HL-60 (cell line): ENCODE measurements at regions not wholly inside any gene's neighbourhood (a gene's known extent, or its start where the extent isn't known, plus 50 kb on each side); places are given as distances from the start of the nearest gene placed in this dataset.

ENCODE experiments used
- DNase-seq, 2 experiments: peaks; one replicate each; pipeline ENCODE4 v3.0.0-alpha.2; 2010 to 2020; ENCODE audit warnings: low read depth in 1 of 2, low spot score in 1 of 2
- H3K27ac ChIP-seq: fragments of 250-450 bp; sonication (Bioruptor Pico); replicated peaks from 2 replicates; pipeline ENCODE4 v1.5.1; 2020; ENCODE audit warnings: mild to moderate bottlenecking, moderate library complexity
- H3K27me3 ChIP-seq: fragments of 250-450 bp; sonication (Bioruptor Pico); 2 replicates; pipeline ENCODE4 v1.5.1; 2021; ENCODE audit warnings: mild to moderate bottlenecking, moderate library complexity; ENCODE audit not compliant: insufficient read depth, poor library complexity, severe bottlenecking
- H3K4me3 ChIP-seq: replicated peaks from 2 replicates; pipeline ENCODE4 v1.5.1; 2011; ENCODE audit warnings: mild to moderate bottlenecking, control low read depth, low read length; ENCODE audit not compliant: insufficient read depth
- GABPA ChIP-seq: IDR thresholded peaks from 2 replicates; pipeline ENCODE4 v1.6.1; 2012; ENCODE audit warnings: low read depth
- POLR2AphosphoS5 ChIP-seq: IDR thresholded peaks from 2 replicates; pipeline ENCODE4 v1.6.1; 2012; ENCODE audit warnings: low read depth
- SPI1 ChIP-seq: IDR thresholded peaks from 2 replicates; pipeline ENCODE4 v1.6.1; 2012; ENCODE audit warnings: low read depth, mild to moderate bottlenecking, borderline replicate concordance
- TF ChIP-seq, protein P1 (sequence below): IDR thresholded peaks from one replicate; pipeline ENCODE4 v1.5.1; 2011; ENCODE audit warnings: low read length, control low read depth, inconsistent platforms; ENCODE audit not compliant: insufficient read depth
- TF ChIP-seq, protein P2 (sequence below): IDR thresholded peaks from 2 replicates; pipeline ENCODE4 v1.6.1; 2012; ENCODE audit warnings: low read depth; ENCODE audit not compliant: insufficient replicate concordance

DNA sequence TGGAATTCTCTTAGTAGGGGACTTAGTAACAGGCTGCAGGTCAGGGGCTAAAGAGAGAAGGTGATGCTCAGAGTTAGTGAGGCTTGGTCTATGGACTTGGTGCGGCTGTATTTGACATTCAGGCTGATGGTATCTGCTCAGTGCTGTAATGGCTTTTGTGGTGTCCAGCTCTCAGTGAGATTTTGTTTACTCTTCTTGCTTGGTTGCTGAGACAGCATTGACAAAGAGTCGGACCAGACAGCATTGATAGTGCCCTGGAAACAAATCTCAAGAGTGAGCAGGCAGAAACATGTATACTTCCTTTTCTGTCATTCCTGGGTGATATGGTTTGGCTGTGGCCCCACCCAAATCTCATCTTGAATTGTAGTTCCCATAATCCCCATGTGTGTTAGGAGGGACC, 202.0 kb downstream of the STK31 start:
- no peak overlapping the region for H3K4me3 ChIP-seq
- H3K27me3 ChIP-seq, result no peaks in the 10 kb centered on the region
- H3K27ac ChIP-seq, result no peak overlapping the region
- no peak for DNase-seq
- TF ChIP-seq POLR2AphosphoS5, result no peak
- TF ChIP-seq, protein P1, sequence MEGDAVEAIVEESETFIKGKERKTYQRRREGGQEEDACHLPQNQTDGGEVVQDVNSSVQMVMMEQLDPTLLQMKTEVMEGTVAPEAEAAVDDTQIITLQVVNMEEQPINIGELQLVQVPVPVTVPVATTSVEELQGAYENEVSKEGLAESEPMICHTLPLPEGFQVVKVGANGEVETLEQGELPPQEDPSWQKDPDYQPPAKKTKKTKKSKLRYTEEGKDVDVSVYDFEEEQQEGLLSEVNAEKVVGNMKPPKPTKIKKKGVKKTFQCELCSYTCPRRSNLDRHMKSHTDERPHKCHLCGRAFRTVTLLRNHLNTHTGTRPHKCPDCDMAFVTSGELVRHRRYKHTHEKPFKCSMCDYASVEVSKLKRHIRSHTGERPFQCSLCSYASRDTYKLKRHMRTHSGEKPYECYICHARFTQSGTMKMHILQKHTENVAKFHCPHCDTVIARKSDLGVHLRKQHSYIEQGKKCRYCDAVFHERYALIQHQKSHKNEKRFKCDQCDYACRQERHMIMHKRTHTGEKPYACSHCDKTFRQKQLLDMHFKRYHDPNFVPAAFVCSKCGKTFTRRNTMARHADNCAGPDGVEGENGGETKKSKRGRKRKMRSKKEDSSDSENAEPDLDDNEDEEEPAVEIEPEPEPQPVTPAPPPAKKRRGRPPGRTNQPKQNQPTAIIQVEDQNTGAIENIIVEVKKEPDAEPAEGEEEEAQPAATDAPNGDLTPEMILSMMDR, result no peak
- TF ChIP-seq GABPA, result no peak
- TF ChIP-seq SPI1, result no peak
- TF ChIP-seq, protein P2, sequence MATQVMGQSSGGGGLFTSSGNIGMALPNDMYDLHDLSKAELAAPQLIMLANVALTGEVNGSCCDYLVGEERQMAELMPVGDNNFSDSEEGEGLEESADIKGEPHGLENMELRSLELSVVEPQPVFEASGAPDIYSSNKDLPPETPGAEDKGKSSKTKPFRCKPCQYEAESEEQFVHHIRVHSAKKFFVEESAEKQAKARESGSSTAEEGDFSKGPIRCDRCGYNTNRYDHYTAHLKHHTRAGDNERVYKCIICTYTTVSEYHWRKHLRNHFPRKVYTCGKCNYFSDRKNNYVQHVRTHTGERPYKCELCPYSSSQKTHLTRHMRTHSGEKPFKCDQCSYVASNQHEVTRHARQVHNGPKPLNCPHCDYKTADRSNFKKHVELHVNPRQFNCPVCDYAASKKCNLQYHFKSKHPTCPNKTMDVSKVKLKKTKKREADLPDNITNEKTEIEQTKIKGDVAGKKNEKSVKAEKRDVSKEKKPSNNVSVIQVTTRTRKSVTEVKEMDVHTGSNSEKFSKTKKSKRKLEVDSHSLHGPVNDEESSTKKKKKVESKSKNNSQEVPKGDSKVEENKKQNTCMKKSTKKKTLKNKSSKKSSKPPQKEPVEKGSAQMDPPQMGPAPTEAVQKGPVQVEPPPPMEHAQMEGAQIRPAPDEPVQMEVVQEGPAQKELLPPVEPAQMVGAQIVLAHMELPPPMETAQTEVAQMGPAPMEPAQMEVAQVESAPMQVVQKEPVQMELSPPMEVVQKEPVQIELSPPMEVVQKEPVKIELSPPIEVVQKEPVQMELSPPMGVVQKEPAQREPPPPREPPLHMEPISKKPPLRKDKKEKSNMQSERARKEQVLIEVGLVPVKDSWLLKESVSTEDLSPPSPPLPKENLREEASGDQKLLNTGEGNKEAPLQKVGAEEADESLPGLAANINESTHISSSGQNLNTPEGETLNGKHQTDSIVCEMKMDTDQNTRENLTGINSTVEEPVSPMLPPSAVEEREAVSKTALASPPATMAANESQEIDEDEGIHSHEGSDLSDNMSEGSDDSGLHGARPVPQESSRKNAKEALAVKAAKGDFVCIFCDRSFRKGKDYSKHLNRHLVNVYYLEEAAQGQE, result no peak

DNA sequence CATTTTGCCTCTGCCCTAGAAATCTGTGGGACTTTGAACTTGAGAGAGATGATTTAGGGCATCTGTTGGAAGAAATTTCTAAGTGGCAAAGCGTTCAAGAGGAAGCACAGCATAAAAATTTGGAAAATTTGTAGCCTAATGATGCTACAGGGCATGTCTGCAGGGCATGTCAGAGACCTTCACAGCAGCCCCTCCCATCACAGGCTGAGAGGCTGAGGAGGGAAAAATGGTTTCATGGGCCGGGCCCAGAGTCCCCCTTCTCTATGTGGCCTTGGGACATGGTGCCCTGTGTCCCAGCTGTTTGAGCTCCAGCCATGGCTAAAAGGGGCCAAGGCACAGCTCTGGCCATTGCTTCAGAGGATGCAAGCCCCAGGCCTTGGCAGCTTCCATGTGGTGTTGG, 203.0 kb downstream of the STK31 start:
- H3K27me3 ChIP-seq, result no peaks in the 10 kb centered on the region
- H3K27ac ChIP-seq, result no peak overlapping the region
- no peak overlapping the region for H3K4me3 ChIP-seq
- DNase-seq, result no peak
- TF ChIP-seq, protein P2, result no peak
- TF ChIP-seq SPI1, result no peak
- no peak for TF ChIP-seq GABPA
- TF ChIP-seq POLR2AphosphoS5, result no peak
- TF ChIP-seq, protein P1, result no peak

DNA sequence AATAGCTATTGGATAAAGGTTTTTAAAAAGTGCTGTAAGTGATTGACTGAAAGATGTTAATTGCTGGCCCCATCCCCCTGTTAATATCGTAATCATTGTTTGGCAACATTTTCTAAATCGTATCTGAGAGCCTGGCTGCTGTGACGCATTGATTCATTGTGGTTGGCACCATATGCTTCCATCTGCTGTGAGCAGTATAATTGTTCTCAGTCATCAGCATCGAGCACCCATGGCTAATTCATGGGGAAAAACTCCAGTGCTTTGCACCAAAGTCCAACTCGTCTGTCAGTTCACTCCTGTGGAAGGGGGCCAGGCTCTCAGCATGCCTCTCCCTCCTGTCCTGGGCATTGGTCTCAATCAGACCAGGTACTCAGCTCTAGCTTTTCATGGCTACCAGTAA, 205.2 kb downstream of the STK31 start:
- TF ChIP-seq, protein P2, result no peak
- TF ChIP-seq SPI1 (no peak), GABPA (no peak), POLR2AphosphoS5 (no peak)
- TF ChIP-seq, protein P1, result no peak
- no peak for DNase-seq
- Histone ChIP-seq H3K27ac (no peak overlapping the region), H3K4me3 (no peak overlapping the region), H3K27me3 (no peaks in the 10 kb centered on the region)
